Heart right ventricle (tissue), 16 donors: ENCODE measurements at regions not wholly inside any gene's neighbourhood (a gene's known extent, or its start where the extent isn't known, plus 50 kb on each side); places are given as distances from the start of the nearest gene placed in this dataset.
A peak's percentile ranks its signal among the peaks of the same experiment; 100 is the strongest.

ENCODE experiments used
- ATAC-seq, 8 donors: fragments of 200-7000 bp; cut with Tn5 transposase; one replicate each; pipeline ENCODE4 v1.9.1; 2020; ENCODE audit warnings: mild to moderate bottlenecking in 8 of 8, moderate library complexity in 8 of 8, moderate number of reproducible peaks in 1 of 8
- DNase-seq, 2 donors: peaks; one replicate each; pipeline ENCODE4 v3.0.0-alpha.2; 2020
- H3K27ac ChIP-seq, 10 donors: fragments of 200-600 bp; sonication (generic) in 2 of 10; one replicate each; pipeline versions ENCODE4 v1.5.0 to v1.8.0; 2020 to 2022; ENCODE audit warnings: mild to moderate bottlenecking in 3 of 10
- H3K27me3 ChIP-seq, 7 donors: fragments of 200-600 bp; one replicate each; pipeline ENCODE4 v1.8.0; 2021 to 2022; ENCODE audit warnings: mild to moderate bottlenecking in 2 of 7
- H3K36me3 ChIP-seq, 9 donors: fragments of 200-600 bp; sonication (generic) in 1 of 9; one replicate each; pipeline versions ENCODE4 v1.5.0 to v1.8.0; 2020 to 2022; ENCODE audit warnings: mild to moderate bottlenecking in 2 of 9
- H3K4me1 ChIP-seq, 9 donors: fragments of 200-600 bp; sonication (generic) in 1 of 9; one replicate each; pipeline versions ENCODE4 v1.5.0 to v1.8.0; 2020 to 2022; ENCODE audit warnings: mild to moderate bottlenecking in 4 of 9
- H3K4me3 ChIP-seq, 10 donors: fragments of 200-600 bp; sonication (generic) in 2 of 10; one replicate each; pipeline versions ENCODE4 v1.5.0 to v1.8.0; 2020 to 2022; ENCODE audit warnings: mild to moderate bottlenecking in 7 of 10, moderate library complexity in 2 of 10
- H3K9me3 ChIP-seq, 11 donors: fragments of 200-600 bp in 10 of 11; sonication (generic) in 2 of 11; one replicate each; pipeline versions ENCODE4 v1.5.0 to v1.8.0; 2013 to 2022; ENCODE audit warnings: mild to moderate bottlenecking in 2 of 11, control low read depth in 1 of 11, moderate library complexity in 1 of 11
- WGBS, 2 donors: extraction: QIAGEN DNeasy Blood & Tissue Kit; methylation state at CpG; one replicate each; pipeline ENCODE4 v1.1.7; 2013; ENCODE audit warnings: inconsistent platforms in 1 of 2; 5-methylcytosine and 5-hydroxymethylcytosine counted together
- intact Hi-C, 10 donors: fragments of 100-400 bp; cut with DNase I; formaldehyde crosslinking; loops; one replicate each; pipeline versions ENCODE4 v1.11.1 to v1.14.2; 2022
- TF ChIP-seq, protein P1 (sequence below), 9 donors: fragments of 200-600 bp; sonication (generic) in 2 of 9; IDR thresholded peaks; one replicate each; pipeline versions ENCODE4 v1.5.0 to v1.8.0; 2021 to 2022; ENCODE audit warnings: antibody characterized with exemption in 9 of 9, mild to moderate bottlenecking in 5 of 9, moderate library complexity in 1 of 9
- donor health status: Arrhythmogenic right ventricular cardiomyopathy.
- donor health status: ischemic (EF 13 %, LVEDD 7.1; RV severe dilation, severe dysfunction).
- donor health status: healthy with polysubstance abuse.
- donor health status: DM: no; HTN: yes; CAD: no.
- donor health status: DM: no; HTN: no; CAD: no.
- donor health status: ischemic (EF 25% LVEDD 6.9; RV normal size, moderate dysfunction).
- donor health status: ischemic (EF 25% LVEDD 5.7; RV mildly dilated, moderate dysfunction).
- donor health status: healthy.
- donor health status: DM: yes; HTN: yes; CAD: no.
- donor health status: Ischemic cardiomyopathy.
- donor health status: ischemic (EF 35%, LVEDD 5.7; RV mildly dilated, moderate dysfunction).
- donor health status: nonischemic (EF 11% LVEDD 7.7; RV severe dilation, severe dysfunction).
- donor health status: DM: yes; HTN: yes; CAD: no.
- donor health status: PGD.
- donor health status: ischemic (EF 29% LVEDD 5.4; RV normal size, mild dysfunction).
- donor health status: nonischemic (EF 23%, LVEDD 6.1; RV moderate dilation, normal function).

- Histone ChIP-seq H3K27ac (peak overlapping the region in 3 of 10 donors; percentile 11 to 61 (median 22)), H3K4me3 (no peak overlapping the region), H3K9me3 (no peaks in the 10 kb centered on the region), H3K4me1 (peaks cover 2 to 30% (median 20%) of the 10 kb centered on the region in 9 donors), H3K36me3 (no peaks in the 10 kb centered on the region), H3K27me3 (no peaks in the 10 kb centered on the region)
- TF ChIP-seq, protein P1, sequence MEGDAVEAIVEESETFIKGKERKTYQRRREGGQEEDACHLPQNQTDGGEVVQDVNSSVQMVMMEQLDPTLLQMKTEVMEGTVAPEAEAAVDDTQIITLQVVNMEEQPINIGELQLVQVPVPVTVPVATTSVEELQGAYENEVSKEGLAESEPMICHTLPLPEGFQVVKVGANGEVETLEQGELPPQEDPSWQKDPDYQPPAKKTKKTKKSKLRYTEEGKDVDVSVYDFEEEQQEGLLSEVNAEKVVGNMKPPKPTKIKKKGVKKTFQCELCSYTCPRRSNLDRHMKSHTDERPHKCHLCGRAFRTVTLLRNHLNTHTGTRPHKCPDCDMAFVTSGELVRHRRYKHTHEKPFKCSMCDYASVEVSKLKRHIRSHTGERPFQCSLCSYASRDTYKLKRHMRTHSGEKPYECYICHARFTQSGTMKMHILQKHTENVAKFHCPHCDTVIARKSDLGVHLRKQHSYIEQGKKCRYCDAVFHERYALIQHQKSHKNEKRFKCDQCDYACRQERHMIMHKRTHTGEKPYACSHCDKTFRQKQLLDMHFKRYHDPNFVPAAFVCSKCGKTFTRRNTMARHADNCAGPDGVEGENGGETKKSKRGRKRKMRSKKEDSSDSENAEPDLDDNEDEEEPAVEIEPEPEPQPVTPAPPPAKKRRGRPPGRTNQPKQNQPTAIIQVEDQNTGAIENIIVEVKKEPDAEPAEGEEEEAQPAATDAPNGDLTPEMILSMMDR (IDR thresholded peaks at IDR 0.05) = no peak
- ATAC-seq (peak in 6 of 8 donors; percentile 38 to 85 (median 60)), DNase-seq (no peak)
- WGBS, 2 donors = 51 to 57% methylated on average over 7 of the region's 7 CpGs
- intact Hi-C loops = no loop called here
Measured at GRCh38 chr2:134773759-134774742, 55.3 kb upstream of the TMEM163 start.

- TF ChIP-seq, protein P1 (IDR thresholded peaks at IDR 0.05) = no peak
- no peaks in the 10 kb centered on the region for H3K36me3 ChIP-seq
- H3K27me3 ChIP-seq = no peaks in the 10 kb centered on the region
- peak overlapping the region in 3 of 10 donors; percentile 11 to 61 (median 13) for H3K27ac ChIP-seq
- no peaks in the 10 kb centered on the region for H3K9me3 ChIP-seq
- WGBS, 2 donors = 44 to 50% methylated on average over 10 of the region's 10 CpGs
- peak in 6 of 8 donors; percentile 16 to 58 (median 44) for ATAC-seq
- no peak overlapping the region for H3K4me3 ChIP-seq
- H3K4me1 ChIP-seq = peaks cover 2 to 30% (median 20%) of the 10 kb centered on the region in 9 donors
- intact Hi-C loops = no loop called here
- DNase-seq = no peak
Measured at GRCh38 chr2:134774786-134775641, 56.2 kb upstream of the TMEM163 start.

DNA sequence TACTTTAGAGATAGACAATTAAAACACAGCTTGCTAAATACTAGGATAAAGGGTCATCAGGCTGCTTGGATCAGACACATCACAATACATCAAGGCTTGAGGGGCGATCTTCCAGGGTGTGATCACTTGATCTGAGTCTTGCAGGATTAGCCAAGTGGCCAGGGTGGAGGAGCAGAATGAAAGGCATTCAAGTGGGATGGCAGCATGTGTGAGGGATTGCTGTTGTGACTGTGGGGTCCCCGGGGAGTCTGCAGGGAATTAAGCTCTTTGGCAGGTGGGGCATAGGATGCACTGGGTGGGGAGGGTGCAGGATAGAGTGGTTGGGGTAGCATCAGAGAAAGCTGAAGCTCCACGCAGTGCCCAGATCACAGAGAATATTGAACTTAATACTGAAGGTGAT, 58.0 kb upstream of the TMEM163 start:
- H3K27me3 ChIP-seq = no peaks in the 10 kb centered on the region
- TF ChIP-seq, protein P1 (IDR thresholded peaks at IDR 0.05) = no peak
- H3K4me1 ChIP-seq = peaks cover 2 to 30% (median 20%) of the 10 kb centered on the region in 9 donors
- H3K27ac ChIP-seq = no peak overlapping the region
- no peak overlapping the region for H3K4me3 ChIP-seq
- DNase-seq = no peak
- intact Hi-C loops = no loop called here
- no peak for ATAC-seq
- 89 to 98% methylated on average over 3 of the region's 3 CpGs for WGBS, 2 donors
- no peaks in the 10 kb centered on the region for H3K36me3 ChIP-seq
- no peaks in the 10 kb centered on the region for H3K9me3 ChIP-seq

- ATAC-seq (no peak), DNase-seq (no peak)
- WGBS, 2 donors = 73 to 87% methylated on average over 4 of the region's 4 CpGs
- TF ChIP-seq, protein P1 (IDR thresholded peaks at IDR 0.05) = no peak
- no peaks in the 10 kb centered on the region for H3K27me3 ChIP-seq
- intact Hi-C loops = no loop called here
- no peaks in the 10 kb centered on the region for H3K36me3 ChIP-seq
- H3K4me1 ChIP-seq = peaks cover 2 to 30% (median 22%) of the 10 kb centered on the region in 9 donors
- H3K9me3 ChIP-seq = no peaks in the 10 kb centered on the region
- H3K27ac ChIP-seq = no peak overlapping the region
- no peak overlapping the region for H3K4me3 ChIP-seq
Measured at GRCh38 chr2:134777593-134777992, 58.8 kb upstream of the TMEM163 start.
